GM18858 (cell line): ENCODE measurements at regions not wholly inside any gene's neighbourhood (a gene's known extent, or its start where the extent isn't known, plus 50 kb on each side); places are given as distances from the start of the nearest gene placed in this dataset.
"Not testable (repeated sequence)": the region's sequence is repeated elsewhere in the genome, so short reads cannot be mapped to it uniquely, and the experiment has no call there.

Source experiments
- ATAC-seq: cut with Tn5 transposase; IDR thresholded peaks from one replicate; pipeline ENCODE4 v1.9.1; 2021; ENCODE audit not compliant: unreplicated experiment

- ATAC-seq, result no peak
Observed at GRCh38 chr6:115575285-115575684, 485.4 kb downstream of the FRK start.

GRCh38 chr6:115573861-115574260, 486.8 kb downstream of the FRK start:
- ATAC-seq, result no peak

GRCh38 chr6:115570331-115570730, 490.4 kb downstream of the FRK start:
- no peak for ATAC-seq

- ATAC-seq, result no peak
Observed at GRCh38 chr6:115554060-115554459, 506.6 kb downstream of the FRK start.

GRCh38 chr6:115551527-115551926, 509.2 kb downstream of the FRK start:
- ATAC-seq, result no peak

GRCh38 chr6:115545672-115545986, 515.1 kb downstream of the FRK start:
- ATAC-seq, result no peak

DNA sequence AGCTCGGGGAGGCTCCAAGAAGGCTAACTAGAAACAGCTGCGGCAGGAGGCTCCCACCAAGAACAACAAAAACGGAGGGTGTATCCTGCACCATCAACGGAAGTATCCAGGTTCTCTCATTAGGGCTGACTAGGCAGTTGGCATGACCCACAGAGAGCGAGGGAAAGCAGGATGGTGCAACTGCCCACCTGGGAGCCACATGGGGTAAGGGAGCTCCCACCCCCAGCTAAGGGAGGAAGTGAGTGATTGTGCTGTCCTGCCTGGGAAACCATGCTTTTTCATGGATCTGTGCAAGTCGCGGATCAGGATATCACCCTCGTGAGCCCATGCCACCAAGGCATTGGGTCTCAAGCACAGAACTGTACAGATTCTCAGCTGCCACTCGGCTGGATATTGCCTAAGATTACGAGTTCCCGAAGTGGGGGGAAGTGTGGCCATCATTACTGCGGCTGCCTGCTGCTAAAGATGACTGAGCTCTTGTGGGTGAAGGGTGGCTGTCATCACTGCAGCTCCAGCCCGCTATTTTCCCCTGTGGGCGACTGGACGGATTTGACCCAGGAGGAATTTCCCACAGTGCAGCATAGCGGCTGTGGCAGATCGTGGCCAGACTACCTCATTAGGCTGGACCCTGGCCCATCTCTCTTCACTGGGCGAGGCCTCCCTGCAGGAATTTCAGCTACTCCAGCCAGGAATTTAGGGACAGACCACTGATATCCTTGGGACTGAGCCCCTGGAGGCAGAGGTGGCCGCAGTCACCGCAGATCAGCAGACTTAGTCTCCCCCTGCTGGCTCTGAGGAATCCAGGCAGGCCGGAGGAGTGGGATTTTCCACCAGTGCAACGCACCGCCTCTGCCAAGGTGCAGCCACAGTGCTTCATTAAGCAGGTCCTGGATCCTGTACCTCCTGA, 515.7 kb downstream of the FRK start:
- no peak for ATAC-seq

GRCh38 chr6:115540077-115540869, 520.4 kb downstream of the FRK start:
- ATAC-seq, result no peak

DNA sequence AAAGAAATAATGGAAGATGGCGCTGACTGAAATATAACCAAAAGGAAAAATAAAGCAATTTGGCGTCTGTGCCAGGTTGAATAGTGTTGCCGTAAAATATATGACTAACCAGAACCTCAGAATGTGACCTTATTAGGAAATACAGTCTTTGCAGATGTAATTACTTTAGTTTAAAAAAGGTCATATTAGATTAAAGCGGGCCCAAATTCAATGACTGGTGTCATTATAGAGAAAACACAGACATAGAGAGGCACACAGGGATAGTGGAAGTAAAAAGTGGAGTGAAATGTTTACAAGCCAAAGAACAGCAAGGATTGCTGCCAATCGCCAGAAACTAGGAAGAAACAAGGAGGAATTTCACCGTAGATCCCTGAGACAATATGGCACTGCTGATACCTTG, 521.2 kb downstream of the FRK start:
- no peak for ATAC-seq

DNA sequence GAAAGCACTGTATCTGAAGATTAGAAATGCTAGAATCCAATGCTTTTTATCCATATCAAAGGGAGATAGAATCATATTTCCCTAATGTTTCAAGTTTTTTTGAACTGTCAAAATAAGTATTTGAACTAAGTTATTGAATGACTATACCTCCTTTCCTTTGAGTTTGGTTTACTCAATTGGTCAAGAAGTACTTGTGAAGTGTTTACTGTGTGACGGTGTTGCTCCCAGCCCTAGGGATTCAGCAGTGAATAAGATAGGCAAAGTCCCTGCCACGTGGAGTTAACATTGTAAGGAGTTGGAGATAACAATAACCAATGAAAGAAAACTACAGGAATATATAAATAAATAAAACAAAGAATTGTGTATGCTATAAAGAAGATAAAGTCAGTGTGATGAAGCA, 535.9 kb downstream of the FRK start:
- no peak for ATAC-seq

DNA sequence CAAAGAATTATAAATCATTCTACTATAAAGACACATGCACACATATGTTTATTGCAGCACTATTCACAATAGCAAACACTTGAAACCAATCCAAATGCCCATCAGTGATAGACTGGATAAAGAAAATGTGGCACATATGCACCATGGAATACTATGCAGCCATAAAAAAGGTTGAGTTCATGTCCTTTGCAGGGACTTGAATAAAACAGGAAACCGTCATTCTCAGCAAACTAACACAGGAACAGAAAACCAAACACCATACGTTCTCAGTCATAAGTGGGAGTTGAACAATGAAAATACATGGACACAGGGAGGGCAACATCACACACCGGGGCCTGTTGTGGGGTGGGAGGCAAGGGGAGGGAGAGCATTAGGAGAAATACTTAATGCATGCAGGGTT, 538.9 kb downstream of the FRK start:
- not testable (repeated sequence) for ATAC-seq

- no peak for ATAC-seq
Observed at GRCh38 chr6:115514656-115515055, 546.0 kb downstream of the FRK start.

- no peak for ATAC-seq
Observed at GRCh38 chr6:115512923-115513322, 547.8 kb downstream of the FRK start.

DNA sequence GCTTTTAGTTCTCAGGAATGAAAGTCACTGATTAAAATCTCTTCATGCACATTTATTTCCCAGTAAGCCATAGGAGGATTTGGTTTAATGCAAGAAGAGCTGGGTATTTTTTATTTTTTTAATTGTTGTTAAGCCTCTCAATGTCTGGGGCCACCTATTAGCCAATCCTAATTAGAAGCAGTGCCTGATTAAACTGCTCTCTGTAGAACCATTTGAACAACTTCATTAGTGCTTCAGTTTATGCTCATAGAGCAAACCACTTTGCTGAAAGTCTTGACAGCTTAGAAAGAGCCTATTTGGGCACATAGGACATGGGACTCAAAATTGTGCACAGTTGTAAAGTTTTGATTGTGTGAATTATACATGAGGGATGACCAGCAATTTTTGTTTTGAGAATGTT, 548.9 kb downstream of the FRK start:
- no peak for ATAC-seq

- not testable (repeated sequence) for ATAC-seq
Observed at GRCh38 chr6:115502432-115502831, 558.3 kb downstream of the FRK start.

DNA sequence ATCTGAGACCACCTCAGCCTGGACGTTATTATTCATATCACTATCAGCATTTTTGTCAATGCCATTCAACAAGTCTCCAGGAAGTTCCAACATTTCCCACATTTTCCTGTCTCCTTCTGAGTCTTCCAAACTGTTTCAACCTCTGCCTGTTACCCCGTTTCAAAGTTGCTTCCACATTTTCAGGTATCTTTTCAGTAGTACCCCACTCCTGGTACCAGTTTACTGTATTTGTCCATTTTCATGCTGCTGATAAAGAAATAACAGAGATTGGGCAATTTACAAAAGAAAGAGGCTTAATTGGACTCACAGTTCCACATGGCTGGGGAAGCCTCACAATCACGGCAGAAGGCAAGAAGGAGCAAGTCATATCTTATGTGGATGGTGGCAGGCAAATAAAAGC, 565.5 kb downstream of the FRK start:
- ATAC-seq, result no peak

DNA sequence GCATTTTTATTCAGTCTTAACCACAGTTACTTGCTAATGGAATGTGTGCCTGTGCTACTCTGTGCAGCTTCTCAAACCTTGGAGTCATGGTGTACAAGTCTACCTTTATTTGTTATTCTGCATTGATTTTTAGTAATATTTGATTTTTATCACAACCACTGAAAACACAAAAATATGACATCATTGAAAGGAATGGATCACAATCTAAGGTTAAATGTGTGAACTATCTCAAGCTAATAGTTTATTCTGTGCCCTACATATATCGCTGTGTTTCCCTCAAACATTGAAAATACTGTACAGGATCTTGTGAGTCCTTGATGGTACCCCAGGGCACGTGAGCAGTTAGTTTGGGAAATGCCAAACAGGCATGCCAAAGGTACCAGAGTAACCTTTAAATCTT, 573.4 kb downstream of the FRK start:
- no peak for ATAC-seq

DNA sequence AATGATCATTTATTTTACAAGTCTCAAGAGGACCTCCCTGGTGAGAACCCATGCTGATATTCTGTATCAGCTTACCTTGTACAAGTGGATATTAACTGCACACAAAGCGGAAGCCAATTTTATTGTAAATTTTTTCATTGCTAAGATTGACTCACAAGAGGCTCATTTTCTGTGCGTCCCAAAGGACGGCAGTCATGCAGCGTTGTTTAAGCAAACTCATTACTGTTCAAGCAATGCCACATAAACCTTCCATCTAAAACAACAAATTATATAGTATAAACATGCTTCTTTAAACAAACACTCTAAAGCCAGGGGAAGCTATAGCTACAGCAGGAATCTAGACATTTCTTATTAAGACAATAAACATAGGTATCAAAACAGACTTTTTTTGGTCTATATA, 575.3 kb downstream of the FRK start:
- ATAC-seq, result no peak

DNA sequence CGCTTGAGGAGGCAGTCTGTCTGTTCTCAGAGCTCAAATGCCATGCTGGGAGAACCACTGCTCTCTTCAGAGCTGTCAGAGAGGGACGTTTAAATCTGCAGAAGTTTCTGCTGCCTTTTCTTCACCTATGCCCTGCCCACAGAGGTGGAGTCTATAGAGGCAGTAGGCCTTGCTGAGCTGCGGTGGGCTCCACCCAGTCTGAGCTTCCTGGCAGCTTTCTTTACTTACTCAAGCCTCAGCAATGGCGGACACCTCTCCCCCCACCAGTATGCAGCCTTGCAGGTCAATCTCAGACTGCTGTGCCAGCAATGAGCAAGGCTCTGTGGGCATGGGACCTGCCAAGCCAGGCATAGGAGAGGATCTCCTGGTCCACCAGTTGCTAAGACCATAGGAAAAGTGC, 580.1 kb downstream of the FRK start:
- ATAC-seq, result not testable (repeated sequence)

GRCh38 chr6:115474443-115475041, 586.1 kb downstream of the FRK start:
- ATAC-seq, result no peak

DNA sequence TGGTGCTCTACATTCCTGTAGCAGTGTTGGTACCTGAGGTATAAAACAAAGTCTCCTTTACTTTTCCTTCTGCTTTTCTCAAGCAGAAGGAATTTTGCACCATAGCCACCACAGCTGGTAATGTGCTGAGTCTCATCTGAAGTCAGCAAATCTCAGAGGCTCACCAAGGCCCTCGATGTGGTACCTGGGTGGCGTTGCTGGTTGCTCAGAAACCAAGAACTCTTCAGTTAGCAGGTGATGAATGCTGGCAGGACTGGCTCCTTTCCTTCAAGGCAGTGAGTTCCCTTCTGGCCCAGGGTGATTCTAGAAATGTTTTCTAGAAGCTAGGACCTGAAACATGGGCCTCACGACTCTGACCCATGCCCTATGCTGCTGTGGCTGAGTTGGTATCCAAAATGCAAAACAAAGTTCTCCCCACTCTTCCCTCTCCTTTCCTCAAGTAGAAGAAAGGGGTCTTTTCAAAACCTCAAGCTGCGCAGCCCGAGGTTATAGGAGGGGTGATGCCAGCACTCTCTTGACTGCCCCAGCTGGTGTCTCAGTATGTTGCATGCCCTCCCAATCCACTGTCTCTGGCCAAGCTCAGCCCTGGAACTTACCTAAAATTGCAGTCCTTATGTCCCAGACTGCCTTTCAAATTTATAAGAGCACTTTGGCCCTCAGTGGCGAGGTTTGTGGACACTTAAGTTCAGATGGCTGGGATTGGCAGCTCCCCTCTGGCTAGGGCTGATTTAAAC, 592.3 kb downstream of the FRK start:
- no peak for ATAC-seq
